GM12878 (cell line): ENCODE measurements at regions not wholly inside any gene's neighbourhood (a gene's known extent, or its start where the extent isn't known, plus 50 kb on each side); places are given as distances from the start of the nearest gene placed in this dataset.

Experiments
- BCL11A ChIP-seq: IDR thresholded peaks from 2 replicates; pipeline ENCODE4 v1.6.1; 2011; ENCODE audit warnings: low read depth, low read length
- CHD2 ChIP-seq: IDR thresholded peaks from 2 replicates; pipeline ENCODE4 v1.6.1; 2011; ENCODE audit warnings: low read depth, low read length, improper control_type of control experiment, borderline replicate concordance
- ESRRA ChIP-seq: IDR thresholded peaks from 2 replicates; pipeline ENCODE4 v1.6.1; 2012; ENCODE audit warnings: mild to moderate bottlenecking, low read length, improper control_type of control experiment
- EZH2 ChIP-seq: IDR thresholded peaks from 2 replicates; pipeline ENCODE4 v1.6.1; 2012; ENCODE audit warnings: low read depth, mild to moderate bottlenecking, control low read depth, inconsistent platforms, low read length, borderline replicate concordance; ENCODE audit not compliant: control insufficient read depth
- FOS ChIP-seq: IDR thresholded peaks from 3 replicates; pipeline ENCODE4 v1.6.1; 2011; ENCODE audit warnings: borderline replicate concordance; ENCODE audit not compliant: insufficient read length; ENCODE audit errors: extremely low read depth
- JUND ChIP-seq: IDR thresholded peaks from 2 replicates; pipeline ENCODE4 v1.6.1; 2012; ENCODE audit warnings: low read depth, mild to moderate bottlenecking, low read length, improper control_type of control experiment, moderate library complexity
- NFYB ChIP-seq: IDR thresholded peaks from 2 replicates; pipeline ENCODE4 v1.6.1; 2011; ENCODE audit warnings: low read depth, mild to moderate bottlenecking, low read length, improper control_type of control experiment, moderate library complexity; ENCODE audit not compliant: insufficient read depth
- RCOR1 ChIP-seq: conservative IDR thresholded peaks from 2 replicates; pipeline ENCODE4 v1.6.1; 2012; ENCODE audit warnings: low read depth, low read length, improper control_type of control experiment
- RFX5 ChIP-seq: IDR thresholded peaks from 2 replicates; pipeline ENCODE4 v1.6.1; 2011; ENCODE audit warnings: low read depth, low read length, improper control_type of control experiment
- SIX5 ChIP-seq: IDR thresholded peaks from 2 replicates; pipeline ENCODE4 v1.6.1; 2011; ENCODE audit warnings: mild to moderate bottlenecking, low read depth, low read length, moderate library complexity; ENCODE audit not compliant: severe bottlenecking
- TAF1 ChIP-seq: IDR thresholded peaks from 2 replicates; pipeline ENCODE4 v1.6.1; 2011; ENCODE audit warnings: mild to moderate bottlenecking, low read depth, low read length, borderline replicate concordance
- ZNF207 ChIP-seq: fragments of 450-650 bp; IDR thresholded peaks from 2 replicates; pipeline ENCODE4 v1.6.1; 2014; ENCODE audit warnings: antibody characterized with exemption, mild to moderate bottlenecking, borderline replicate concordance
- TF ChIP-seq, protein P1 (sequence below), 3 experiments: IDR thresholded peaks in 2 of 3; conservative IDR thresholded peaks in 1 of 3; 2 replicates each; pipeline ENCODE4 v1.5.1; 2011; ENCODE audit warnings: low read depth in 3 of 3, low read length in 3 of 3, mild to moderate bottlenecking in 3 of 3, control low read depth in 2 of 3, moderate library complexity in 2 of 3, inconsistent platforms in 1 of 3, mixed read lengths in 1 of 3; ENCODE audit not compliant: control insufficient read depth in 2 of 3, insufficient read depth in 1 of 3; ENCODE audit errors: extremely low read depth in 1 of 3

DNA sequence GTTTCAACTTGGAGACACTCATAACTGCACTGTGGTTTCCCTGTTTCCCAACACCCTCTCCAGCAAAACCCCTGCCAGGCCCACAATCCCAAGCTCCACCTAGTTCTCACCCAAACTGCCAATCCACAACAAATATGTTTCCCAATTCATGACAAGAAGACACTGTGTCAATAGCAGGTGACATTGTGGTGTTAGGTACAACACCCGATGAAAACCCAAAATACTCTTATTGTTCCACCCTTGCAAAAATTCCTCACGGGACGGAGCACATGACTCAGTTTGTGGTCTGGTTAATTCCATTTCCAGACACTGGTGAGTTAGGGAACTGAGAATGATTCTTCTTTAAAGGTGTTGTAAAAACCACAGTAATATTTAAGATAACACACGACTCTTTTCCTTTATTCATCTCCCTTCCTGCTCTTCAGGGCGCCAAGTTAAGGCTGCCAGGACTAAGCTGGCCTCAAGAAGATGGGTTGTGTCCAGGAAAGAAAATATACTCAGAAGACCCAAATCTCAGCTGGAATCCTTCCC is 735.5 kb downstream of the MED13L start:
- TF ChIP-seq BCL11A (no peak), FOS (no peak), CHD2 (no peak), RFX5 (no peak), SIX5 (no peak), TAF1 (no peak), ZNF207 (no peak), ESRRA (no peak), NFYB (no peak), RCOR1 (no peak), EZH2 (no peak), JUND (no peak)
- TF ChIP-seq, protein P1, sequence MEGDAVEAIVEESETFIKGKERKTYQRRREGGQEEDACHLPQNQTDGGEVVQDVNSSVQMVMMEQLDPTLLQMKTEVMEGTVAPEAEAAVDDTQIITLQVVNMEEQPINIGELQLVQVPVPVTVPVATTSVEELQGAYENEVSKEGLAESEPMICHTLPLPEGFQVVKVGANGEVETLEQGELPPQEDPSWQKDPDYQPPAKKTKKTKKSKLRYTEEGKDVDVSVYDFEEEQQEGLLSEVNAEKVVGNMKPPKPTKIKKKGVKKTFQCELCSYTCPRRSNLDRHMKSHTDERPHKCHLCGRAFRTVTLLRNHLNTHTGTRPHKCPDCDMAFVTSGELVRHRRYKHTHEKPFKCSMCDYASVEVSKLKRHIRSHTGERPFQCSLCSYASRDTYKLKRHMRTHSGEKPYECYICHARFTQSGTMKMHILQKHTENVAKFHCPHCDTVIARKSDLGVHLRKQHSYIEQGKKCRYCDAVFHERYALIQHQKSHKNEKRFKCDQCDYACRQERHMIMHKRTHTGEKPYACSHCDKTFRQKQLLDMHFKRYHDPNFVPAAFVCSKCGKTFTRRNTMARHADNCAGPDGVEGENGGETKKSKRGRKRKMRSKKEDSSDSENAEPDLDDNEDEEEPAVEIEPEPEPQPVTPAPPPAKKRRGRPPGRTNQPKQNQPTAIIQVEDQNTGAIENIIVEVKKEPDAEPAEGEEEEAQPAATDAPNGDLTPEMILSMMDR (IDR thresholded peaks at IDR 0.05 in 2 of 3, conservative IDR thresholded peaks at IDR 0.05 in 1 of 3; ENCODE audit: control insufficient read depth in 2 of 3, extremely low read depth in 1 of 3, insufficient read depth in 1 of 3, low read depth in 3 of 3, low read length in 3 of 3) = no peak
